DMS 273 (cell line): ENCODE measurements at regions not wholly inside any gene's neighbourhood (a gene's known extent, or its start where the extent isn't known, plus 50 kb on each side); places are given as distances from the start of the nearest gene placed in this dataset.
"Not testable (repeated sequence)": the region's sequence is repeated elsewhere in the genome, so short reads cannot be mapped to it uniquely, and the experiment has no call there.

Experiments used
- DNase-seq: peaks from one replicate; lab custom pipeline; 2025; ENCODE audit not compliant: unreplicated experiment; lab: John Stamatoyannopoulos, UW

DNA sequence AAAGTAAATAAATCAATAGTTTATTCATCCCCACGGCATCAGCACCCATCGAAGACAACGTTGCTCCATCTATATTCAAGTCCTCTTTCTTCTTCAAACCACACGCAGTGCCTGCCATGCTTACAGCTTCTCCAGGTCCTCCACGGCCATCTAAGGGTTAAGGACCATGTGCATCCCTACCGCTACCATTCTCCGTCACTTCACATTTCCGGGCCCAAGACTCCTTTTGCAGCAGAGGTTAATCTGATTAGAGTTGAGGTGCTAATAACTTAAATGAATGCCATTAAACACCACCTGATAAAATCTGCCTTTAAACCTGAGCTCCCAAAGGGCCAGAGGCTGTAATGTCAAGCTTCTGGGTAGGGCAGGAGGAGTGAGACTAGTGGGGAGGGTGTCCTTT, 79.7 kb upstream of the CCND2 start:
- DNase-seq = no peak

- no peak for DNase-seq
These were observed 81.9 kb upstream of the CCND2 start for GRCh38 chr12:4191642-4192041.

DNA sequence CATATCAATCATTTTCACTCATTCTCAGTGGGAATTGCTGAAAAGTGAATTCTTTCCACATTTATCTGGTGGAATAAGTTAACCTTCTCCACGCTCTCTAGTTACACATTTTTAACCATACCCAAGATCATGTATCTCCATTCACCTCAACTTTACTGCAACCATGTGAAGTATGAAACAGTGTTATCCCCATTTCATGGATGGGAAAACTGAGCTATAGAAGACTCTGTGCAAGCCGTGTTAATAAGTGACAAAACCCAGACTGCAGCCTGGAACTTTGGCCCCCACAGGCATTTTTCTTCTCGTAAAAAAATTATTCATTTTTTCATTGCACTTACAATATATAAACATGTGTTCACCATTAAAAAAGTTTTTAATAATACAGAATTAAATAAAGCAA, 82.4 kb upstream of the CCND2 start:
- no peak for DNase-seq

- no peak for DNase-seq
These were observed 83.0 kb upstream of the CCND2 start for GRCh38 chr12:4190366-4191063.

DNA sequence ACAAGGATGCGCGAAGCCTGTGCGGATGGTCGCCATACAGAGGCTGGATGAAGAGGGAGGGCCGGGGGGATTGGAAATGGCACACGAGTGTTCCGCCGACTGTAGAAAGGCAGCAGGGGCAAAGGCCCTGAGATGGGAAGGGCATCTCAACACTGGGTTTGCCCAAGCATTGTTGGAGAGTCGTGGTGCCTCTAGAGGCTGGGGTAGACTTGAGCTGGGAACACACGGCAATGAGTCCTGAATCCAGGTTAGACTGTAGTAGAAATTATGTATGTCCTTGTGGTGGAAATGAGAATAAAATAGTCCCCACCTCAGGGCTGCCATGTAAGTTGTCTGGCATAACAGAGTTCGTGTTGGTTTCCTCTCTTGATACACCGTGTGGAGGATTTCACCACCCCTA, 83.8 kb upstream of the CCND2 start:
- no peak for DNase-seq

- DNase-seq = no peak
These were observed 85.6 kb upstream of the CCND2 start for GRCh38 chr12:4187916-4188315.

DNA sequence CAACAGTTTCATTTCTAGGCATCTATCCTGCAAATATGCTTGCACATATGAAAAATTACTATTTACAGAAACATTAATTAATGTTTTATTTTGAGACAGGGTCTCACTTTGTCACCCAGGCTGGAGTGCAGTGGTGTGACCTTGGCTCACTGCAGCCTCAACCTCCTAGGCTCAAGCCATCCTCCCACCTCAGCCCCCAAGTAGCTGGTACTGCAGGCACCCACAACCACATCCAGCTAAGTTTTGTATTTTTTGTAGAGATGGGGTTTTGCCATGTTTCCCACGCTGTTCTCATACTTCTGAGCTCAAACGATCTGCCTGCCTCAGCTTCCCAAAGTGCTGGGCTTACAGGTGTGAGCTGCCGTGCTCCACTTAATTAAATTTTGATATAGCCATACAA, 86.2 kb upstream of the CCND2 start:
- DNase-seq = not testable (repeated sequence)

DNA sequence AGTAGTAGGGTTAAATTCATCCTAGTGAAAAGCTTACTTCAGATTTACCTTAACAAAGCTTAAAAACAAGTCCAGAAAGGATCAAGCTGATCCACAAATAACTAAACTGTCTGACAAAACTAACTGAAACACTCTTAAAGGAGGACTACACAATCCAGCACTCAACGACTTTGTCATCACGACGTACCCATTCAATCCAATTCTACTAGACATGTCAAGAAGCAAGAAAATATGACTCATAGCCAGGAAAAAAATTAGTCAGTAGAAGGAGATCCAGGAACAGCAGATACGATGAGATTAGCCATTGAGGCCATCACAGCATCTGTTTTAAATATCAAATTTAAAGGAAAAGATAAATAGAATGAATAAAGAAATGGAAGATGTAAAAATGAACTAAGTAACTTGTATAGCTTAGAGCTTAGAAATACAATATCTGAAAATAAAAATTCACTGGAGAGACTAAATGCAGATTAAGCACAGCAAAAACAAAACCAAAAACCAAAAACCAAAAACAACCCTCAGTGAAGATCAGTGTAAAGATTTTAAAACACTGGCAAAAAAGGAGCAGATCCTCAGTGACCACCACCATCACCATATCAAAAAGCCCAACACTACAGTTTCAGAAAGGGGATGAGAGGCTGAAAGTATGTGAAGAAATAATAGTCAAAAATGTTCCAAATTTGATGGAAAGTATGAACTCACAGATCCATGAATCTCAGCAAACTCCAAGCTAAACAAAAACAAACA, 95.0 kb upstream of the CCND2 start:
- DNase-seq = no peak

GRCh38 chr12:4177262-4177661, 96.3 kb upstream of the CCND2 start:
- DNase-seq = no peak

- no peak for DNase-seq
These were observed 97.4 kb upstream of the CCND2 start for GRCh38 chr12:4176168-4176567.

DNA sequence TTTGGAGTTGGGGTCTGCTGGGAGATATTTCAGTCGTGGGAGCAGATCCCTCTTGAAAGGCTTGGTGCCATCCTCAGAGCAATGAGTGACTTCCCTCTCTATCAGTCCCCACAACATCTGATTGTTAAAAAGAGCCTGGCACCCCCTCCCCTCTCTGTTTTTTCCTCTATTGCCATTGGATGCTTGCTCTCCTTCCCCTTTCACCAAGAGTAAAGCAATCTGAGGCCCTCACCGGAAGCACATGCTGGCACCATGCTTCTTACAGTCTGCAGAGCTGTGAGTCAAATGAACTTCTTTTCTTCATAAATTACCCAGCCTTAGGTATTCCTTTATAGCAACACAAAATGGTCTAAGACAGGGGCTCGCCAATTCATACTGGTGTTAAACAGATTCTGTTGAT, 99.1 kb upstream of the CCND2 start:
- DNase-seq = no peak

DNA sequence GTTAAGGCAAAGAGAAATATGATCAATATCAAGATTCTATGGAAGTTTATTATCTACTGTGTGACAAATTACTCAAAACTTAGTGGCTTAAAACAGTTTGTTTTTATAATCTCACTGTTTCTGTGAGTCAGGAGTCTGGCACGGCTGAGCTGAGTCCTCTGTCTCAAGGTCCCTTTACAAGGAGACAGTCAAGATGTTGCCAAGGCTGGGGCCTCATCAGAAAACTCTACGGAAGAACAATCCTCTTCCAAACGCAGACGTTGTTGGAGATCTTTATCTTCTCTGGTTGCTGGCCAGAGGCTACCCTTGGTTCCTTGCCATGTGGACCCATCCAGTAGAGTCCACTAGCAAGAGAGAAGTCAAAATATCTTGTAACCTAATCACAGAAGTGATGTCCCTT, 100.6 kb upstream of the CCND2 start:
- DNase-seq = no peak

GRCh38 chr12:4171742-4172141, 101.8 kb upstream of the CCND2 start:
- no peak for DNase-seq

- DNase-seq = no peak
These were observed 103.6 kb upstream of the CCND2 start for GRCh38 chr12:4169959-4170358.

DNA sequence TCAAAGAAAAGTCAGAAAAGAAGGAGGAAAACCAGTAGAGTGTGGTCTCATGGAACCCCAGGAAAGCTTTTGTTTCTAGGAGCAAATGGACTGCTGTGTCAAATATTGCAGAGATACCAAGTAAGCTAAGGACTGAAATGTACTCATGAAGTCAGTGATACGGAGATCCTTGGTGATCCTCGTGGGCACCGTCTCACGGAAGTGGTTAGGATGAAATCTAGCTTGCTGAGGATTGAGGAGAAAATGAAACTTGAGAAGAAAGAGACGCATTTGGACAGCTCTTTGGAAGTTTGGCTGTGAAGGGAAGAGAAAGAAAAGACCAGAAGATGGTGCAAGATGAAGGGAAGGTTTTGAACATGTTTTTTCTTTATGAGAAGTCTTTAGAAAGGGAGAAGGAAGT, 104.0 kb upstream of the CCND2 start:
- no peak for DNase-seq

- DNase-seq = no peak
These were observed 105.5 kb upstream of the CCND2 start for GRCh38 chr12:4168036-4168435.

DNA sequence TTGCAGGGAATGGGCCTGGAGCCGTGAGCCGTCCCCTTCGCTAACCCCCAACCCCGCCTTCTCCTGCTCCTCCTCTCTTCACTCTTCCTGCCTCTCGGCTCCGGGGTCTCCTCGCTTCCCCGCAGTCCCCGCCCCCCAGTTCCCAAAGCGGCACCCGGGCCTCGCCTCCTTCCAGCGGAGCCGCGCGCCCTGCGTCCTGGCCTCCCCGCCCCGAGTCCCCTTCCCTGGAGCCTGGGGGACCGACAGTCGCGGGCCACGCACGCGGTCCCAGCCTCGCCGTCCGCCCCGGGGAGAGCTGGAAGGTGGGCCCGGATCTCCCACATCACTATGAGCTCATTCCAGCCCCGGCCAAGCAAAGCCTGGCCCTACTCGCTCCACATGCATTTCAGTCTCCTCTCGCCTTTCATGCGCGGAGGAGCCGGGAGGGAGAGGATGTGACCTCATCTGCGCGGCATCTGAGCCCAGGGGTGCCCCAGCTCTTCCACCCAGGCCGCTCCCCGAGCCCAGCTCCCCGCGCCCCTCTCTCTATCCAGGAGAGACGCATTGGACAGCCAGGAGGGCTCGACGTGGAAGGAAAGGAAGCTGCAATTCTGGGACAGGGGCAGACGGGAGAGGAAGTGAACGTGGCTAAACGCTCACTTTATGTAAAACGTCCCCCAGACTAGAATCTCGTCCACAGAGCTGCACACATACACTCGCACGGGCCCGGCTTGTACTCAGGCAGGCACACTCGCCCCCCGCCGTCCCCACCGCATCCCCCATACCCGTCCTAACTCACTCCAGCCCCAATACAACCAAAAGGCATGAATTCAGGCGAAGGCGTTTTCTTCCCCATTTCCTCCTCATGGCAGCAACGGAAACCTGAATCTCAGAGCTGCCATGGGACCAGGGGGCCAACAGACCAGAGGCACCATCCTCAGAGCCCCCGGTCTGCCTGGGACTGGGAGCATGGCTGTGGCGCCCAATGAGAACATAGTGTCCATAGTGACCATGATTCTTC, 108.7 kb upstream of the CCND2 start:
- DNase-seq = peak; percentile 5

GRCh38 chr12:4164188-4164558, 109.4 kb upstream of the CCND2 start:
- no peak for DNase-seq

GRCh38 chr12:4161718-4162117, 111.8 kb upstream of the CCND2 start:
- no peak for DNase-seq

DNA sequence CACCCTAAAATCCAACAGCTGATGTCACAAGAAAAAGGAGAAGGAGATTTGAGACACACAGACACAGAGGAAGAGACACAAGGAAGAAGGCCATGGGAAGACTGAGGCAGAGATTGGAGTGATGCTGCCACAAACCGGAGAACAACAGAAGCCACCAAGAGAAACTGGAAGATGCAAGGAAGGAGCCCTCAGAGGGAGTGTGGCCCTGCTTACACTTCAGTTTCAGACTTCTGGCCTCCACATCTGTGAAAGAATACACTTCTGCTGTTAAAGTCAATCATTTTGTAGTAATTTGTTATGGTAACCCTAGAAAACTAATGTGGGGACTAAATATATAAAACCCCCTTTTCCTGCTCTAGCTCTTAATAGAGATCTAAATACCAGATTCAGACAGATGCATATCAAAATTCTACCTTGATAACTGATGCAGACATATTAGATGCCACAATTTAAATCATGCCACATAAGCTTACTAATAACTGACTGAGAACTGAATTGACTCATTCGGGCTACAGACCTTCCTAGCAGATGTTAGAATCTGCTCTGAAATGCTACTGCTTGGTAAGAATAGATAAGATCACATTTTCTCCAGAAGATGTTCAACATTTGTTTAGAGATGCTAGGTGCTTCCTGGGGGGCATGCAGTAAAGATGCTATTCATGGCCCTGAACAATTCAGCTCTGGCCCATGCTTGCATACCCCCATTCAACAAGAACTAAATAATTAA, 113.1 kb upstream of the CCND2 start:
- DNase-seq = no peak

GRCh38 chr12:4159851-4160250, 113.7 kb upstream of the CCND2 start:
- no peak for DNase-seq
